ENCODE measurements at regions not wholly inside any gene's neighbourhood (a gene's known extent, or its start where the extent isn't known, plus 50 kb on each side); places are given as distances from the start of the nearest gene placed in this dataset.

DNA sequence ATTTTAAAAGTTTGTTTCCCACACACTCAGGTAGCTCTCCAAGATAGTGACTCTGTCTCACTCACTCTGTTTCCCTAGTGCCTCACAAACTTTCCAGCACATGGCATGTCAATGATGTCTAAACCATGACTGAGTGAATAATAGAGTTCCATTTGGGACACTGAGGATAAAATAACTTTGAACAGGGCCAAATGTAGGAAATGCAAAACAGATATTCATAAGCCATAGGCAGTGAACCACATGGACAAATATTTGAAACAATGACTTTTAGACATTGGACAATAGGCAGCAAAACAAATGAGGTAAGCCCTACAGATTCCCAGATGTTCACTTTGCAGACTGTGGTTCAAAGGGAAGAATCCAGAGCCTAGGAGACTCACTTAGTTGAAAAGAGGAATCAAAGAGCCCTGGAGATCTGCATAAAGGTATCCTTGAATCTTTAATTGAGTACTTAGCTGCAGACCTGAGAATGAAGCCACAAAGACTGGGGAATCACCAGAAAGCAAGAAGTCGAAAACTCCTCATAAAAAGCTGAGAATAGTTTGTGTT, 173.3 kb downstream of the FAM76B start:
- TF ChIP-seq, protein P1, sequence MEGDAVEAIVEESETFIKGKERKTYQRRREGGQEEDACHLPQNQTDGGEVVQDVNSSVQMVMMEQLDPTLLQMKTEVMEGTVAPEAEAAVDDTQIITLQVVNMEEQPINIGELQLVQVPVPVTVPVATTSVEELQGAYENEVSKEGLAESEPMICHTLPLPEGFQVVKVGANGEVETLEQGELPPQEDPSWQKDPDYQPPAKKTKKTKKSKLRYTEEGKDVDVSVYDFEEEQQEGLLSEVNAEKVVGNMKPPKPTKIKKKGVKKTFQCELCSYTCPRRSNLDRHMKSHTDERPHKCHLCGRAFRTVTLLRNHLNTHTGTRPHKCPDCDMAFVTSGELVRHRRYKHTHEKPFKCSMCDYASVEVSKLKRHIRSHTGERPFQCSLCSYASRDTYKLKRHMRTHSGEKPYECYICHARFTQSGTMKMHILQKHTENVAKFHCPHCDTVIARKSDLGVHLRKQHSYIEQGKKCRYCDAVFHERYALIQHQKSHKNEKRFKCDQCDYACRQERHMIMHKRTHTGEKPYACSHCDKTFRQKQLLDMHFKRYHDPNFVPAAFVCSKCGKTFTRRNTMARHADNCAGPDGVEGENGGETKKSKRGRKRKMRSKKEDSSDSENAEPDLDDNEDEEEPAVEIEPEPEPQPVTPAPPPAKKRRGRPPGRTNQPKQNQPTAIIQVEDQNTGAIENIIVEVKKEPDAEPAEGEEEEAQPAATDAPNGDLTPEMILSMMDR (conservative IDR thresholded peaks at IDR 0.05 in 1 of 2, IDR thresholded peaks at IDR 0.05 in 1 of 2; ENCODE audit: extremely low read depth in 1 of 2, insufficient read depth in 1 of 2, low read depth in 1 of 2, low read length in 2 of 2), result no peak
- TF ChIP-seq EZH2 (IDR thresholded peaks at IDR 0.05; ENCODE audit: borderline replicate concordance, low read length), result no peak

All from mammary epithelial cell (primary cell).